GM18868 (cell line): ENCODE measurements at regions not wholly inside any gene's neighbourhood (a gene's known extent, or its start where the extent isn't known, plus 50 kb on each side); places are given as distances from the start of the nearest gene placed in this dataset.

ENCODE experiments used
- ATAC-seq: cut with Tn5 transposase; IDR thresholded peaks from one replicate; pipeline ENCODE4 v1.9.1; 2021; ENCODE audit warnings: mild to moderate bottlenecking, moderate library complexity; ENCODE audit not compliant: unreplicated experiment

GRCh38 chr11:131118247-131118646 lies 202.0 kb upstream of the SNX19 start:
- no peak for ATAC-seq

- ATAC-seq, result no peak
Observed at GRCh38 chr11:131121426-131122333, 205.4 kb upstream of the SNX19 start.

- no peak for ATAC-seq
Observed at GRCh38 chr11:131122448-131122847, 206.2 kb upstream of the SNX19 start.

GRCh38 chr11:131129474-131129873 lies 213.2 kb upstream of the SNX19 start:
- no peak for ATAC-seq

GRCh38 chr11:131135611-131136010 lies 219.3 kb upstream of the SNX19 start:
- ATAC-seq, result no peak

- no peak for ATAC-seq
Observed at GRCh38 chr11:131136486-131136885, 220.2 kb upstream of the SNX19 start.

GRCh38 chr11:131137046-131137445 lies 220.8 kb upstream of the SNX19 start:
- ATAC-seq, result no peak

GRCh38 chr11:131138731-131139130 lies 222.5 kb upstream of the SNX19 start:
- no peak for ATAC-seq

GRCh38 chr11:131145791-131146190 lies 224.6 kb upstream of the NTM start:
- no peak for ATAC-seq

GRCh38 chr11:131146827-131147490 lies 223.5 kb upstream of the NTM start:
- ATAC-seq, result no peak

- ATAC-seq, result no peak
Observed at GRCh38 chr11:131154351-131154750, 216.1 kb upstream of the NTM start.

- no peak for ATAC-seq
Observed at GRCh38 chr11:131157678-131158077, 212.7 kb upstream of the NTM start.

GRCh38 chr11:131160846-131161245 lies 209.6 kb upstream of the NTM start:
- no peak for ATAC-seq

GRCh38 chr11:131163613-131164012 lies 206.8 kb upstream of the NTM start:
- no peak for ATAC-seq

- ATAC-seq, result no peak
Observed at GRCh38 chr11:131165036-131165435, 205.4 kb upstream of the NTM start.

- ATAC-seq, result no peak
Observed at GRCh38 chr11:131168839-131169713, 201.3 kb upstream of the NTM start.

- no peak for ATAC-seq
Observed at GRCh38 chr11:131172011-131172410, 198.4 kb upstream of the NTM start.

- no peak for ATAC-seq
Observed at GRCh38 chr11:131178020-131178419, 192.4 kb upstream of the NTM start.

GRCh38 chr11:131178596-131178995 lies 191.8 kb upstream of the NTM start:
- no peak for ATAC-seq

GRCh38 chr11:131179836-131180235 lies 190.6 kb upstream of the NTM start:
- no peak for ATAC-seq

- ATAC-seq, result no peak
Observed at GRCh38 chr11:131185915-131186314, 184.5 kb upstream of the NTM start.
